ENCODE measurements at regions not wholly inside any gene's neighbourhood (a gene's known extent, or its start where the extent isn't known, plus 50 kb on each side); places are given as distances from the start of the nearest gene placed in this dataset.

DNA sequence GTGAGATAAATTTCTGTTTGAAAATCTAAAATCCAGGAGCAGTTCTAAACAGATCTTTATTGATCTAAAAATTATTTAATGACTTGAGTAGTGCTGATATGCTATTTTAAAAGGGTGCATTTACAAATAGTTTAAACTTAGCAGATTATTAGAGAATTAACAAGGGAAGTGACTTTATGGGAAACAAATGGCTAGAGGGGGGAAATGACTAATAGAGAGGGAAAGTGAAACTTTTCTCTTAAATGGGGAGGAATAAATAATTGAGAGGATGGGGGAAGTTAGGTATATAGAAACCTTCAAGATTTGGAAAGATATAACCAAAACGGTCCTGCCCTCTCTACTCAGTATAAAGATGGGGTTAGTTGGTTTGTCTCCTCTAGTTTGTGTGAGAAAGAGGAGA lies 90.1 kb upstream of the ARMC3 start:
- Mint-ChIP-seq H3K4me1 (ENCODE audit: low read depth, unreplicated experiment) (no peaks in the 10 kb centered on the region), H3K27me3 (ENCODE audit: insufficient read depth, unreplicated experiment) (no peaks in the 10 kb centered on the region), H3K4me3 (ENCODE audit: unreplicated experiment) (no peak overlapping the region), H3K27ac (ENCODE audit: unreplicated experiment) (no peak overlapping the region), H3K9me3 (ENCODE audit: unreplicated experiment) (no peaks in the 10 kb centered on the region), H3K36me3 (ENCODE audit: insufficient read depth, unreplicated experiment) (no peaks in the 10 kb centered on the region)
- no peak for DNase-seq
- POLR2A ChIA-PET, result no interaction called here
- H3K4me3 ChIP-seq (ENCODE audit: low read depth, low read length), result no peak overlapping the region
- intact Hi-C loops (cut with micrococcal nuclease; ENCODE audit: unreplicated experiment), result no loop called here
- H3K27me3 ChIP-seq (replicated peaks; ENCODE audit: control insufficient read depth, insufficient read depth, low read length), result no peaks in the 10 kb centered on the region; the same call in 1 of the 2 replicates
- peaks cover 12% of the 10 kb centered on the region; the same call in 1 of the 2 replicates for H3K4me1 ChIP-seq
- H3K9me3 ChIP-seq, result no peaks in the 10 kb centered on the region
- TF ChIP-seq, protein P1, sequence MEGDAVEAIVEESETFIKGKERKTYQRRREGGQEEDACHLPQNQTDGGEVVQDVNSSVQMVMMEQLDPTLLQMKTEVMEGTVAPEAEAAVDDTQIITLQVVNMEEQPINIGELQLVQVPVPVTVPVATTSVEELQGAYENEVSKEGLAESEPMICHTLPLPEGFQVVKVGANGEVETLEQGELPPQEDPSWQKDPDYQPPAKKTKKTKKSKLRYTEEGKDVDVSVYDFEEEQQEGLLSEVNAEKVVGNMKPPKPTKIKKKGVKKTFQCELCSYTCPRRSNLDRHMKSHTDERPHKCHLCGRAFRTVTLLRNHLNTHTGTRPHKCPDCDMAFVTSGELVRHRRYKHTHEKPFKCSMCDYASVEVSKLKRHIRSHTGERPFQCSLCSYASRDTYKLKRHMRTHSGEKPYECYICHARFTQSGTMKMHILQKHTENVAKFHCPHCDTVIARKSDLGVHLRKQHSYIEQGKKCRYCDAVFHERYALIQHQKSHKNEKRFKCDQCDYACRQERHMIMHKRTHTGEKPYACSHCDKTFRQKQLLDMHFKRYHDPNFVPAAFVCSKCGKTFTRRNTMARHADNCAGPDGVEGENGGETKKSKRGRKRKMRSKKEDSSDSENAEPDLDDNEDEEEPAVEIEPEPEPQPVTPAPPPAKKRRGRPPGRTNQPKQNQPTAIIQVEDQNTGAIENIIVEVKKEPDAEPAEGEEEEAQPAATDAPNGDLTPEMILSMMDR (IDR thresholded peaks at IDR 0.05; ENCODE audit: insufficient read depth in 1 of 2, low read depth in 1 of 2, low read length in 1 of 2, severe bottlenecking in 1 of 2, unreplicated experiment in 1 of 2), result no peak
- no TSS peak for BruUV-seq (replicated peaks)
- H3K36me3 ChIP-seq (ENCODE audit: control insufficient read depth, insufficient read depth, low read length), result no peaks in the 10 kb centered on the region
- CTCF ChIA-PET, result no interaction called here

DNA sequence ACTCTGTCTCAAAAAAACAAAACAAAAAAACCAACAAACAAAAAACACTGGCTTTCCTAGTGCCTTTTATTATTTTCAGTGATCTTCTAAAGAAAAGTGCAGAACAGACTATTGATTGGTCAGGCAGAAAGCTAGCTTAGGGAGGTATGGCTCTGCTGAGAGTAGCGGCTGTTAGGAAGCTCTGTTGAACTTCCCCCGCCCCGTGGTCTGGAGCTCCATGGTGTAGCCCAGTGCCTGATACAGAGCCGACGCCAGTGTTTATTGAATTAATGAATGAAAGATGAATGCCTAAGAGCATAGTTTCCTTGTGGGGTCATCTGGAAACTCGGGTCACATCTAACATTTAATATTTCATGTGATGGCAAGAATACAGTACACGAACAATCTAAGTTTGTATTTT lies 90.5 kb upstream of the ARMC3 start:
- Histone ChIP-seq H3K36me3 (ENCODE audit: control insufficient read depth, insufficient read depth, low read length) (no peaks in the 10 kb centered on the region), H3K4me1 (peaks cover 12% of the 10 kb centered on the region; the same call in 1 of the 2 replicates), H3K9me3 (no peaks in the 10 kb centered on the region), H3K27me3 (replicated peaks; ENCODE audit: control insufficient read depth, insufficient read depth, low read length) (no peaks in the 10 kb centered on the region; the same call in 1 of the 2 replicates), H3K4me3 (ENCODE audit: low read depth, low read length) (no peak overlapping the region)
- BruUV-seq (replicated peaks), result no TSS peak
- H3K36me3 Mint-ChIP-seq (ENCODE audit: insufficient read depth, unreplicated experiment), result no peaks in the 10 kb centered on the region
- H3K27me3 Mint-ChIP-seq (ENCODE audit: insufficient read depth, unreplicated experiment), result no peaks in the 10 kb centered on the region
- intact Hi-C loops (cut with micrococcal nuclease; ENCODE audit: unreplicated experiment), result no loop called here
- no peaks in the 10 kb centered on the region for H3K4me1 Mint-ChIP-seq (ENCODE audit: low read depth, unreplicated experiment)
- CTCF ChIA-PET, result no interaction called here
- no peak overlapping the region for H3K4me3 Mint-ChIP-seq (ENCODE audit: unreplicated experiment)
- no peaks in the 10 kb centered on the region for H3K9me3 Mint-ChIP-seq (ENCODE audit: unreplicated experiment)
- POLR2A ChIA-PET, result no interaction called here
- no peak overlapping the region for H3K27ac Mint-ChIP-seq (ENCODE audit: unreplicated experiment)
- TF ChIP-seq, protein P1 (IDR thresholded peaks at IDR 0.05; ENCODE audit: insufficient read depth in 1 of 2, low read depth in 1 of 2, low read length in 1 of 2, severe bottlenecking in 1 of 2, unreplicated experiment in 1 of 2), result no peak
- no peak for DNase-seq

GRCh38 chr10:22834471-22834870 lies 93.4 kb upstream of the ARMC3 start:
- DNase-seq, result no peak
- H3K9me3 ChIP-seq, result no peaks in the 10 kb centered on the region
- no peaks in the 10 kb centered on the region for H3K27me3 ChIP-seq (replicated peaks; ENCODE audit: control insufficient read depth, insufficient read depth, low read length)
- TF ChIP-seq, protein P1 (IDR thresholded peaks at IDR 0.05; ENCODE audit: insufficient read depth in 1 of 2, low read depth in 1 of 2, low read length in 1 of 2, severe bottlenecking in 1 of 2, unreplicated experiment in 1 of 2), result no peak
- BruUV-seq (replicated peaks), result no TSS peak
- Mint-ChIP-seq H3K4me3 (ENCODE audit: unreplicated experiment) (no peak overlapping the region), H3K27ac (ENCODE audit: unreplicated experiment) (no peak overlapping the region), H3K36me3 (ENCODE audit: insufficient read depth, unreplicated experiment) (no peaks in the 10 kb centered on the region), H3K4me1 (ENCODE audit: low read depth, unreplicated experiment) (no peaks in the 10 kb centered on the region), H3K9me3 (ENCODE audit: unreplicated experiment) (no peaks in the 10 kb centered on the region), H3K27me3 (ENCODE audit: insufficient read depth, unreplicated experiment) (no peaks in the 10 kb centered on the region)
- ChIA-PET POLR2A (no interaction called here), CTCF (no interaction called here)
- peaks cover 12% of the 10 kb centered on the region; the same call in 1 of the 2 replicates for H3K4me1 ChIP-seq
- no peak overlapping the region for H3K4me3 ChIP-seq (ENCODE audit: low read depth, low read length)
- intact Hi-C loops (cut with micrococcal nuclease; ENCODE audit: unreplicated experiment), result no loop called here
- H3K36me3 ChIP-seq (ENCODE audit: control insufficient read depth, insufficient read depth, low read length), result no peaks in the 10 kb centered on the region

All from Caco-2 (cell line).